Activated gamma-delta T cell treated with anti-CD3 and anti-CD28 coated beads, Interleukin-2, amount 50 U/mL, for 16 hours (primary cell): ENCODE measurements at regions not wholly inside any gene's neighbourhood (a gene's known extent, or its start where the extent isn't known, plus 50 kb on each side); places are given as distances from the start of the nearest gene placed in this dataset.
"Not testable (repeated sequence)": the region's sequence is repeated elsewhere in the genome, so short reads cannot be mapped to it uniquely, and the experiment has no call there.

ENCODE experiments used
- DNase-seq: peaks from one replicate; pipeline ENCODE4 v3.0.0-alpha.2; 2020; ENCODE audit warnings: low read depth

DNA sequence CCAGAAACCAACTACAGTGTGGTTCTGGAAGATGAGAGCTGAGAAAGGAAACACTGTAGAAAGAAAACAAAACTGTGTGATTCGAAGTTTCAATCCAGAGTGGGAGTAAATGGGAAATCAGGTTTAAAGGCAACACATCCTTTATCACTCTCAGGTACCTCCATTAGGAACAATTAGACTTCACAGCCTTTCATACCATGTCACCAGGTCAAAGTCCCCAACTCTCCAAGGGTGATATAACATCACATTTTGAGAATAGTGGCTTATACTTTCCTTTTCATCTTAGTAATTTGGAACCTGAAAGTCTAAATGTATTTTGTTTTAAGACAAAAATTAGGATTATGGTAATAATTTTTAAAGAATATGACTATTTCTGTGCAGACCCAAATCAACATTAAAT, 194.9 kb upstream of the WWC1 start:
- no peak for DNase-seq

DNA sequence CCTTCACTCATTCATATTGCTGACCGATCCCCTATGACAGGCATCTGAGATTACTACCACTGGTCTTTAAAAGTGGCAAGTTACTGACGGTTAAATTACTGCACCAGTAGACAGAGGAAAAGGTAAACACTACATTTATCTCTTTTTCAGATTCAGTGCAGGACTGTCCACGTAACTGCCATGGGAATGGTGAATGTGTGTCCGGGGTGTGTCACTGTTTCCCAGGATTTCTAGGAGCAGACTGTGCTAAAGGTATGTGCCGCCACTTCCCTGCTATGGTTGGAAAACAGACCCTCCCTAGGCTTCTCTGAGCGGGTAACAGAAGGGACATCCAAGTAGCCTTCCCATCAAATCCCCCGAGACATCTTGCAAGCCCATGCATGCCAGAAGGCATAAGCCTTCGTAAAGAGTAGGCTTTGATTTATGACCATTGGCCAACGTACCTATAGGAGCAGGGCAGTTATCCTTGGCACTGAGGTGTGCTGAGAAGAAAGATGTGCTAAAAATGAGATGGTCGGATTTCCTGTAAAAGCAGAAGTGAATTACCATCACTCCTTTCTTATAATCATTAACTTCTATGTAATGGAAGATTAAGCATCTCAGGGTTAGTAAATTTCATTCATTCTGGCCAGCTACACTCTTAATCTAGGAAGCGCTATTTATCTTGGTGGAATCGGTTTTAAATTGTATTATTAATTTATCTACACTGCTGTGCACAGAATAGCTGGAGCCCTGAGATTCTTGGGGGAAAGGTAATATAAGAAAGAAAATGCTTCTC, 193.4 kb upstream of the WWC1 start:
- no peak for DNase-seq

DNA sequence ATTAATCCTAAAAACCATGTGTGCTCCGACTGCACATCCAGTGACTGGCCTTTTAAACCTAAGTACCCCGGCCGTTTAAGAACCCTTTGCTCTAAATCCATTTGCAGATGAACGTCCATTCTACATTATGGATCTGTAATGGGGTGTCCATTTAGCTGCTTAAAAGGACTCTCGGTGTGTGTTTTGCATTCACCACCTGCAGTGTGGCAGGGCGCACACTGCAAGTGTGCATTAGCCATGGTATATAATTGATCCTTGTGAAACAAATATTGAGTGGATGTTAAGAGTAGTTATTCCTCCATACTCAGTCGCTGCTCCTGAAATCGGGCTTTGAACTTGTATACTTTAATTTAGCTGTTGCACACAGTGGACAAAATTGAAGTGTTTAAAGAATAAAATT, 190.1 kb upstream of the WWC1 start:
- DNase-seq, result no peak

DNA sequence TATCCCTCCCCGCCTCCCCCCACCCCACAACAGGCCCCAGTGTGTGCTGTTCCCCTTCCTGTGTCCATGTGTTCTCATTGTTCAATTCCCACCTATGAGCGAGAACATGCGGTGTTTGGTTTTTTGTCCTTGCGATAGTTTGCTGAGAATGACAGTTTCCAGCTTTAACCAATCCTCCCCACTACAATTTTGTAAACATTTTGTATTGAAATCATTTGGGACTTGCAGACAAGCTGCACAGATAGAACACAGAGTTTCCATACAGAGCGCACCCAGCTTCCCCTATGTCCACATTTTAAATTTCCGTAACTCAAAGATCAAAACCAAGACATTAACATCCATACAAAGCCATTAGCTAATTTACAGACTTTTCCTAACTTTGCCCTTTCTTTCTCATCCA, 188.4 kb upstream of the WWC1 start:
- not testable (repeated sequence) for DNase-seq

DNA sequence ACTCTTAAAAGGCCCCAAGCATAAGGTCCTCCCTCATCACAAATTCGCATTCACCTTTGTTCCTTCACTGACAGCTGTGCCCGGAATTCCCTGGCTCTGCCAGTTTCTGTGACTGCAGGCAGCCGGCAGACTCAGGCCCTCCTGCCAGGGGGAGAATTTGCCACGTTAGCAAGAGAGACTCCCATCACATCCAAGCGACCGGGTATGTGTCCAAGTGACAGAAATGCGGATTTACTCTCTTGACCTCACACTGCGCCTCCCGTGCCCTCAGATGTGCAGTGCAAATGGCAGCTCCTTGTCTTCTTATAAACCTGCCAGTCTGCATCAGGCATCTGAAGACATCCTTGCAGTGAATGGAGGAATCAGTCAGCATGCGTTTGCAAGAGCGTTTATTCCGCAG, 187.1 kb upstream of the WWC1 start:
- DNase-seq, result no peak

DNA sequence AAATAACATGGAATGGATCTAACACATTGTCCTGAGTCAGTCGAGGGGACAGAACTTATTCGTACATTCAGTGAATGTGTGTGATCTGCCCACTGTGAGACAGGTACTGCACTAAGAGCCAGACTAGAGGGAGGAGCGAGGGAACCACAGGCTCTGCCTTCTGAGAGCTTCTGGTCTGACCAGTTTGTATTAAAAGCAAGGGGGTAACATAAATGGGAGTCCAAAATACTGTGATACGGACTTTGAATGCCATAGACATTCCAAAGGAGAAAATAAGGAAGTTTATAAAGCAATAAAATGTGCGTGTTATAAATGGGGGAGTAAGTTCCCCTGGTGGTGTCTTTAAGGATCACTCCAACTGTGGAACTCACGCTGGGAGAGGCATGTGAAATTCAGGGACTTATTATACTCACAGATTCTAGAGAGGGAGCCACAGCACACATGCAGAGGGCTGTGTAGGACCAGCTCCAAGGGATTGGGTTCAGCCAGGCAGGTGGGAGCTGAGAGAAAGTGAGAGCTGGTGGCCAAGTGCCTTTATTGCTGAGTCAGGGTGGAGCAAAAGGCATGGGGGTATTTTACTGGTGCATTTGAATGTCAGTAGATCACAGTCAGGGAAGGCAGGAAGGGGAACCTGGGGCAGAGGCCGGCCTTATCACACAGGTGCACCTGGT, 186.5 kb upstream of the WWC1 start:
- DNase-seq, result no peak

DNA sequence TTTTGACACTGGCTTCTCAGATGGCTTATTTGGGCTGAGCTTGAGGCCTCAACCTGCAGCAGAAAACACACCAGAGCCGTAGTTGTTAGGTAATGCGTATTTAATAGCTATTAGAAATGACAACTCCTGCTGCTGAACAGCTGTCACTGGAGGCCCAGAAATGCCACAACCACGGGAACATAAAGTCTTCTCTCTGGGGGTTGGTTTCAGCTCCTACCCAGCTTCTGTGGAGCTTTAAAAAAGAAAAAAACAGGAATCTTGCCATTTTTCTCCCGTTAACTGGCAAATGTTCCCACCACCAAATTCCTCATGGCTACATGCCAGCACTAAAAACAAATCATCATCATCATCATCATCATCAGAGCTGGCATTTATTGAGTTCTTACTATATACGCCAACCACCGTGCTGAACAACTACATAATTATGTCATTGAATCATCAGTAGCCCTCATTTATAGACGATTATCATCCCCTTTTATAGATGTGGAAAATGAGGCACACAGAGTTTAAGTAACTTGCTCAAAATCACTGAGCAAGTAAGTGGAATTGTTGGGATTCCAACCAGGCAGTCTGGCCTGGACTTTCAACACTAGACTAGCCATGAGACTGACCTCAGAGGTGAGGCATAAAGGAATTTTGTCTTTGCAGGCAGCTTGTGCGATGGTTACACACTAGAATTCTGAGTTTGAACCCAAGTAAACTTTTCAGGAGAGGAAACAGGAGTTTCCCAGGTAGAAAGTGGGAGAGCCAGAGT, 185.3 kb upstream of the WWC1 start:
- DNase-seq, result no peak

DNA sequence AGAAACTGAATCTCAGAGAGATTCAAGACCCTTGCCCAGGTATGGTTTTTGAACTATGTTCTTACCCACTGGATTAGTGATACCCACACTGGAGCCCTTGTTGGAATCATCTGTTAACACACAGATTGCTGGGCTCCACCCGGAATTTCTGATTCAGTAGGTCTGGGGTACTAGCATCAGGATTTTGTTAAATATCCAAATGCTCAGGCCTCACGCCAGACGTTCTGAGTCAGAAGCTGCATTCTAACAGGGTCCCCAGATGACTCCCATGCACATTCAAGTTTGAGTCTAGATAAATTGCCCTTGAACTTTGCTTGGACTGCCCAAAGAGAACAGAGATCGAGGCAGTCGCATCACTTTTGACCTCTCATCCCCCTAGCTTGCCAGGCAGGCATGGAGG, 182.0 kb upstream of the WWC1 start:
- no peak for DNase-seq

DNA sequence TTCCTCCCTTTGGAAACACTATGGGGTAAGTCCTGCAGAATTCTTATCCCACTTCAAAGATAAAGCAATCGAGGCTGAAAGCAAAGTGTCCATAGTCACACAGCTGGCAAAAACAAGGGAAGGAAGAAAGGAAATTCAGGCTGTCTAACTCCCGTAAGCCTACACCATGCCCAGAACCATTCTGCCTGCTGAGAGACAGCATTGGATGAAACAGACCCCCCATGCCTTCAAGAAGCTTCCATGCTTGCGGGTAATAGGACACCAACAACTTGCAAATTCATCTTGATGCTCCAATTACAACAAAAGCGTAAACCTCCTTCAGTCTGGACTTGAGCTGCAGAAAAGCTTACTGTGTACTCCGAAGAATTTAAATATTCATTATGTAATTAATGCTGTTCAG, 181.1 kb upstream of the WWC1 start:
- DNase-seq, result no peak

DNA sequence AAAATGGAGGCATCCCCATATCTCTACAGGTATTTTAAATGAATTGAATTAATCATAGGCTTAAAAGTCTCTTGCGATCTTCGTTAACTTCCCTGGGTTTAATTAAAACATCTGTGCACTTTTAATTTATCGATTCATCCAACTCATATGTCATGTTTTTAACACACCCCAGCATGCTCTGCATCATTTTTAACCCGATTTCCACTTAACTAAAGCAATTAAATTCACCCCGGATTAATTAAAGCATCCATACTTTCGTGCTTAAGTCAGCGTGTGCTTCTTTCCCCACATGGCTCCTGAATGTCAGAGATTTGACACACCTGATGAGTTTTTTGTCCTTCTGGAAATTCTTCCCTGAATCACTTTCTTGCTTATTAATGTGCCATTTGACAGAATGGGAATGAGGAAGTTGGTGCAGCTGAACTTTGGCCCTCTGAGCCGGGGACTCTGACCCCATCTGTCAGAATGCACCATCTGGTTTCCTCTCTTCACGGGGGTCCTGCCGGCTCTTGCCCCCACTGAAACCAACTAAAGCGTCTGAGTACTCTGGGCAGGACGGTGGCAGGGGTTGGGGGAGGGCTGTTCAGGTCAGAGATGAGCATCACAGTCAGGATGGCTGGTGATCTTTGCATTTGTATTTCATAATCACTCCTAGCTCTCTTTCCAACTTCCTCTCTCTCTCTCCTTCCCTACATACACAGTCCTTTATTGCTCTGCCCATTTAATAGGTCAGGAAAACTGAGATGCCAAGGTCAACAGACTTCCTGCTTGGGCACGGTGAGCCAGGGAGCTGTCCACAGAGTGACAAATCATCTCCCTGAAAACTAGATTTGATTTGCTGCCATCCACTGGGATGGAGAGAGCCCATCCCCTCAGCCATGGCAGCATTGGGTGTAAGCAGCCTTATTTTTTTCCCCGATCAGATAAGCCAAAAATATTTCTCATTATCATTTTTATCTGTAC, 180.3 kb upstream of the WWC1 start:
- DNase-seq, result no peak

DNA sequence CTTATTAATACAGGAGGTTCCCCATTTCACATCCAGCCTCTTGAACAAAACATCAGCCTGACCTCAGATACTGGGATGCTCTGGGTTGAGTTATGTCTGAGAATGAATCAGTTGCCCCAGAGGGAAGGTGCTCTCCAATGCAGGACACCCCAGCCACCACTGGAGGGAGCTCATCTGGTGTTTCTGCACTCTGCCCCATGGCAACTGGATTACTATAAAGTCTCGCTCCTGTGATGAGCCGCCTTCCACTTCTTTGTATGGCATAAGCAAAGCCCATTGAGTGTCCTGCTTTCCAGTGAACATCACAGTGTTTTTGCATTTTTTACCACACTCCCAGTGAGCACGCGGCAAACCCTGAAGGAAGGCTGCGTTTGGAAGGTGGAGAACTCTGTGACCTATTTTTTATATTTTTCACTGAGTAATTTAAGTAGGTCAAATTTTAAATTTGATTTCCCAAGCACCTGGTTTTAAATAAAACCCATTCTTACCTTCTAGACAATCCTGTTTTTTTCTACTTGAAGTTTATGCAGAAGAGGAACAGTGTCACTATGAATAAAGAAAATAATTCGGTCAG, 176.9 kb upstream of the WWC1 start:
- no peak for DNase-seq

DNA sequence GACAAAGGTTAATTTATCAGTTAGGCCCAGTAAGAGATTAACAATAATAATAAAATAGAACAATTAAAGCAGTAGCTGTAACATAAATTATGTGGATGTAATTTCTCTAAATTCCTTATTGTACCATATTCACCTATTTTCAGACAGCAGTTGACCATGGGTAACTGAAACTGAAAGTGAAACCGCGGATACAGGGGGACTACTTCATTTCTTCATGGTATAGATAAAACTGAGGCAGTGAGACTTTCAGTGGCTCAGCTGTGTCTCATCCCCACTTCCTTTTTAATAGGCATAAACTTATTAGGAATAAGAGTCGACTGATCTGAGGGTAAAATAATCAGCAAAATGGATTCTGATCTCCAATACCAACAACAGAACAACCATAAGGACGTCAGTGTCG, 174.0 kb upstream of the WWC1 start:
- DNase-seq, result no peak

DNA sequence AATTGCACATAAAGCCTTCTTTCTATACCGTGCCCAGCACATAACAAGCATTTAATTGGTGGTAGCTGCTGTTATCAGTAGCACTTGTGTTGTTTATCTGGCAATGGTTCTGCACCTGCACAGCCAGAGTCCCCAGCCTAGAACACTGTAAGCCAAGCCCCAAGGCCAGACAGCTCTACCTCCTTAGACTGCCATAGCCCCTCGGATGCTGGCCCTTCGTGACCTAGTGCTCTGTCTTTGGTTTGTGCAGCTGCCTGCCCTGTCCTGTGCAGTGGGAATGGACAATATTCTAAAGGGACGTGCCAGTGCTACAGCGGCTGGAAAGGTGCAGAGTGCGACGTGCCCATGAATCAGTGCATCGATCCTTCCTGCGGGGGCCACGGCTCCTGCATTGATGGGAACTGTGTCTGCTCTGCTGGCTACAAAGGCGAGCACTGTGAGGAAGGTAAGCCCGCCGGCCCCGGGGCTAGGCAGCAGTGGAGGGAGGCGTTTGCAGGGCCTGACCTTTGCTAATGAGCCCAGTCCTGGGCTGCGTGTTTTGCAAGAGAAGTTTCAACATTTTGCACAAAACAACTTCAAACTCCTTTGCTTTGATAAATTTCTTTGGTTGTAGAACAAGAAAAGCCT, 173.3 kb upstream of the WWC1 start:
- no peak for DNase-seq

DNA sequence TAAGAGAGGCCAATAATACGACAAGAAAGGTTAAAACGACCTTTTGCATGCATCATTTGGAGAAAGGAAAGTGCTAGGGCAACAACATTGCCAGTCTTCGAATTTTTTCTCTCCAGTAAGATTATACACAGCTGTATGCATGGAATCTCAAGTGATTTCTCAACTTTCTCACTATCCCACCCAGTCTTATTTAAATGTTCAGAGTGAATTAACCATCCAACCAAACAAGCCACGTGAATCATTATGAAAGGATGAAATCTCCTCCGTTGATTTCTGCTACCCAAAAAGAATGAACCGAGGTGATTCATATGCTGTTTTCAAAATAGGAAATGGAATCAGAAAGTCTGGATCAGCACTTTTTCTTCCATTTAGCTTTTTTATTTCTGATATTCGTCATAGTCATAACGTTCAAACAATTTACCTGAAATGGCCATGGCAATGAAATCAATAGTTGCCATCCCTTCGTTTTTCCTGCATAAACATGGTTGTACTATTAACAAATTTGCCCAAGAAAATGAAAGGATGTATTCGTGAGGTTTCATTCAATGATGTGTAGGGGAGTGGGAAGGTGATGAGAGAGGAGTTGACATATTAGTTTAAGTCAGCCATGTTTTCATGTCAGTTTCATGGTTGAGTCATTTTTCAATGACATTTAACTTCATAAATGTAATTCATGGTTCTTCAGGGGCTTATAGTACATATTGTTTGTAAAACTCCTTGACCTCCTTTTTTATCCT, 170.9 kb upstream of the WWC1 start:
- no peak for DNase-seq

DNA sequence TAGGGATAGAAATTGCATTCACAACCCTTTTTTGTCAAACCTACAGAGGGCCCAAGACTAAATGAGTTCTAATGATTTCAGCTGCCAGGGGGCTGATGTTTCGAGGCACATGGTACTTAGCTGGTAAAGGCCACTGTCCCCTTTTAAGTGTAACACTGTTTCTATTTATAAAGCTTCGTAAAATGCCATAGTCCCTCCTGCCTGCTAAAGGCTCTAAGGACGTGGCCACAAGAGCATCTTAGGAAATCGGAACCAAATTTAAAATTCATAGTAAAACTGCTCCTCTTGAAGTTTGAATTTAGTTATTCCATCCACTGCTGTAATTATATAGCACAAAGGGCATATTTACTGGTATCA, 170.3 kb upstream of the WWC1 start:
- no peak for DNase-seq

DNA sequence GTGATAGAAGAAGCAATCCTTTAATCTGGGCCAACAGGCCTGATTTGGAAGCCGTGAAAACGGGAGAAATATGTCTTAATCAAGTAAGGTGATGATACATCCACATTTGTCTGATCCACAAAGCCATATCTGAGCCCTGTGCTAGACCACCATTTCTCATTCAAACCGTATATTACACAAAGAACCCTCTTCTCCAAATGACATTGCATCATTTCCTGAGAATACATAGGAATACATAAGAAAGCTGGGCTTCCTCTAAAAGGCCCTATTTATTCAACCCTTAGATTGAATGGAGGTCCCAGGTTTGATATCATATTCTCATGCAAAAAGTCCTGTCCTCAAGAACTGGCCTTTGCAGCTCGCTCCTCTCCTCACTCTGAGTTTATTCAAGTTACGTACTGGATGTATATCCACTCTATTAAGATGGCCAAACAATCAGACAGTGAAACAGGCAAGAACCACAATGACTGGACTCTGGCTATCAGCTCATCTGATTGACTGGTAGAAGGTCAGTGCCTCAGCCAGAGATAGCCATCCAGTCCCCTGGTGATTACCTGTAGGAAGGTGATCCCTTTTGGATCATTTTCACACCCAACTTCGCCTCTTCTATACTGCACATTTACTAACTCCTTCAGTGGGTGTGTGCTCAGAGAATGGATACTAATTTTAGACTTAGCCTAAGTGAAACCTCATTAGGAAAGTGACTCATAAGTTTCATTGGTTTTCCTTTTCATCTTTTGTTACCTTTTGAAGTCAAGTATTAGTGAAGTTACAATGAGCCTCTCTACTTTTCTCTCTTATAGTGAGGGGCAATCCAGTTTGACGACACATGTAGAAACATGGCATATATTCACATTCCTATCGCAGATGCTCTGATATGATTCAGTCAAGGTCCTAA, 167.6 kb upstream of the WWC1 start:
- no peak for DNase-seq

DNA sequence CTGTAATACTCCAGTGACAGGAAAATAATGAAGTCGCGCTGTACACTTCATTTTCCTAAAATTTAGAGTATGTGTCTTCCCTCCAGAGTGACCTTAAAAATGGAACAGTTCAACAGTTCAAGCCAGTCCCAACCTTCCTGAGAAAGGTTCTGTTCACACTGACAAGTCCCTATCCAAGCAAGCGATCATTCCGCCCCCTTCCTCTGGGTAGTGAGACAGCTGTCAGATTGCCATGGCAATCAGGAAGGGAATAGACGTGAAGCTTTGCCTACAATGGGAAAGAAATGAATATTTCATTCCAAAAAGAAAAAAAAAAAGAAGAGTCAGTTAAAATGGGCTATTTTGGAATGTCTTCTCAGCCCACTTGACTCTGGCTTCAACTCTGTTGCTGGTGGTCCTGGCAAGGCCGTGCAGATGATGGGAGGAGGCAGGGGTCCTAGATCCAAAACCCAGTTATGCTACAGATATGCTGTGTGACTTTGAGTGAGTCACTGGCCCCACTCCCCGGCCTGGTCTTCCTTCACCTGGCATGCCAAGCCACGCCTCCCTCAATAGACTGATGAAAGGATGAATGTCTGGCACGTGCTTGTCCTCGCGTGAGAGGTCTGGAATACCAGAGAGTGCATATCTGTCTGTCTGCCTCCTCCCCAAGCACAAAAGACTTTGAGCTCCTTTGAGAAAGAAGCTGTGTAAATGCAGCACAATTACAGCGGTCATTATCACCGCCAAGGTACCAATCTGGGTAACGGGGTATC, 165.8 kb upstream of the WWC1 start:
- DNase-seq, result no peak

DNA sequence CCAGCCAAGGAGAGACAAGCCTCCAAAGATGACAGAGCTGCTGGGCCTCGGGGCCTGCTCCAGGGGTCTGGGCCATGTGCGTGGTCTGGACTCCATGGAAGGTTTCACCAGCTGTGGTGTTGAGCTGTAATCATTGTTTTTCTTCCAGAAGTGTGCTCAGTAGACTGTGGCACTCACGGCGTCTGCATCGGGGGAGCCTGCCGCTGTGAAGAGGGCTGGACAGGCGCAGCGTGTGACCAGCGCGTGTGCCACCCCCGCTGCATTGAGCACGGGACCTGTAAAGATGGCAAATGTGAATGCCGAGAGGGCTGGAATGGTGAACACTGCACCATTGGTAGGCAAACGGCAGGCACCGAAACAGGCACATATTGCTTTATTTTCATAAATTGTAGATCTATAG, 164.8 kb upstream of the WWC1 start:
- no peak for DNase-seq

DNA sequence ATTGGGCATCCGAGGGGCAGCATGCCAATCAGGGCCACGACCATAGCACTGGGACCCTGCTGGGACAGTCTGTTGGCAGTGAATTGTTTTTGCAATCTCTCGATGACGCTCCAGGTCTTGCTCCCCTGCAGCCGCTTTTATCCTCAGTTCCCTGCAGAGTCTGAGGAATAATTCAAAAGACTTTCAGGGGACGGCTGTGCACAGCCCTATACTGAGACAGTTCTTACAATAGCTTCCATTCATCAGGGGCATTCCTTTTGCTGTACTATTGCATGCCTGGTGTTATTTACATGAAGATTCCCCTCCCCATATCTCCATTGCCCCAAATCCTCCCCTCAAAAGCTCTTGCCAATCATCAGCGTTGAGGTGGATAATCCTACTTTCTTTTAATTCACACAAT, 163.3 kb upstream of the WWC1 start:
- no peak for DNase-seq
